ENCODE measurements at regions not wholly inside any gene's neighbourhood (a gene's known extent, or its start where the extent isn't known, plus 50 kb on each side); places are given as distances from the start of the nearest gene placed in this dataset.

DNA sequence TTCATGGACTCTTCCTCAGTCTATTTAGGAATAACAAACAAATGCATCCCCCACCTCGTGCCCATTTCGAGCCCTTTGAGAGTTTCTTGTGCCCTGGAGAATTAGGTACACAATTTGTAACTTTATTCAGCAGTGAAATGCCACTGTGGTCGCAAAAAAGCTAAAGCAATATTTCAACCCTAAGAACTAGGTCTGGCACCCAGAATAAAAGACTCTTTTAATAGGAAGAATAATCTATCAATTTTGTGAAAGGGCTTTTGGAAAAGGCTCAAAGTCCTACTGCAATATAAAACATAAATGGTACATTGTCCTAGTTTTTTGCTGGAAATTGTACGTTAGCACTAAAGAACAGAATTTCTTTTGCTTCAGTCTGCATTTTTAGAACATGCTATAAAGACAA is 304.6 kb upstream of the TENM3 start:
- no peak for TF ChIP-seq POLR2A (IDR thresholded peaks at IDR 0.05; ENCODE audit: low read length)
- TF ChIP-seq GATA1 (IDR thresholded peaks at IDR 0.05; ENCODE audit: low read depth, low read length): no peak

Data from erythroblast (primary cell).